ENCODE measurements at regions not wholly inside any gene's neighbourhood (a gene's known extent, or its start where the extent isn't known, plus 50 kb on each side); places are given as distances from the start of the nearest gene placed in this dataset.

DNA sequence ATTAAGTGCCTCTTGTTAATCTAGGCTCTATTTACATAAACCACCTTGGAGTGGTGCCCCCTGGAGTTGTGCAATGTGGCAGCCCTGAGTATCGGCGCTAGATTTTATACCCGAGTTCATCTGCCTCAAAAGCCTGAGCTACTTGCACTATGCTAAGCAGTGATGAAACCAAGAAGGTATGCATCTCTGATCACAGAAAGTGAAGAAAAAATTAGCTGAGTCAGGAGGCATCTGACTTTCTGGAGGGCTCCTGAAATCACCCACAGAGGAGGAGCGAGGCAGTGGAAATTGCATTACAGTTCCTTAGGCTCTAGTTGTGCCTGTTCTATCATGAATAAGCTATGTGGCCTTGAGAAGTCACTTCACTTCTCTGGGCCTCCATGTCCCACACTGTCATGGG lies 80.3 kb upstream of the PSMD7 start:
- no peak for TF ChIP-seq KLF9 (CRISPR knock-in tag; IDR thresholded peaks at IDR 0.05; ENCODE audit: low read depth)
- TF ChIP-seq, protein P1, sequence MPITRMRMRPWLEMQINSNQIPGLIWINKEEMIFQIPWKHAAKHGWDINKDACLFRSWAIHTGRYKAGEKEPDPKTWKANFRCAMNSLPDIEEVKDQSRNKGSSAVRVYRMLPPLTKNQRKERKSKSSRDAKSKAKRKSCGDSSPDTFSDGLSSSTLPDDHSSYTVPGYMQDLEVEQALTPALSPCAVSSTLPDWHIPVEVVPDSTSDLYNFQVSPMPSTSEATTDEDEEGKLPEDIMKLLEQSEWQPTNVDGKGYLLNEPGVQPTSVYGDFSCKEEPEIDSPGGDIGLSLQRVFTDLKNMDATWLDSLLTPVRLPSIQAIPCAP (CRISPR knock-in tag; IDR thresholded peaks at IDR 0.05; ENCODE audit: low read depth): no peak
- no peak for TF ChIP-seq JUN (CRISPR knock-in tag; IDR thresholded peaks at IDR 0.05)
- TF ChIP-seq ZNF138 (CRISPR knock-in tag; IDR thresholded peaks at IDR 0.05; ENCODE audit: low read depth): no peak
- TF ChIP-seq POLR2A (IDR thresholded peaks at IDR 0.05; ENCODE audit: insufficient read depth in 1 of 2, low read depth in 2 of 2, low read length in 2 of 2): no peak
- TF ChIP-seq FOXJ3 (CRISPR knock-in tag; IDR thresholded peaks at IDR 0.05; ENCODE audit: borderline replicate concordance): no peak
- TF ChIP-seq ELF1 (CRISPR knock-in tag; IDR thresholded peaks at IDR 0.05): no peak
- TF ChIP-seq NFIC (IDR thresholded peaks at IDR 0.05; ENCODE audit: low read length): no peak
- no peak for TF ChIP-seq U2AF2 (IDR thresholded peaks at IDR 0.05; ENCODE audit: low read depth, low read length)
- no peak for TF ChIP-seq ZNF781 (CRISPR knock-in tag; IDR thresholded peaks at IDR 0.05; ENCODE audit: borderline replicate concordance, not compliant biosample characterization)
- no peak for TF ChIP-seq HNRNPL (IDR thresholded peaks at IDR 0.05; ENCODE audit: low read depth, low read length)
- no peak for TF ChIP-seq TBP (CRISPR knock-in tag; IDR thresholded peaks at IDR 0.05)

Measured in HepG2 (cell line).